HEK293 (cell line): ENCODE measurements at regions not wholly inside any gene's neighbourhood (a gene's known extent, or its start where the extent isn't known, plus 50 kb on each side); places are given as distances from the start of the nearest gene placed in this dataset.

ENCODE experiments used
- CTCF ChIA-PET: fragments of 350-600 bp; formaldehyde crosslinking; extraction: SDS; loops from one replicate; lab custom pipeline; 2021; ENCODE audit warnings: antibody characterized with exemption; lab: Yijun Ruan, JAX
- POLR2A ChIA-PET: fragments of 300-600 bp; formaldehyde crosslinking; extraction: SDS; loops from one replicate; lab custom pipeline; 2020; ENCODE audit warnings: antibody characterized with exemption, inconsistent platforms; lab: Yijun Ruan, JAX
- H3K27ac ChIP-seq: fragments of 200-500 bp; sonication (Bioruptor generic); 2 replicates; pipeline ENCODE4 v1.5.1; 2014; ENCODE audit warnings: low read depth, low read length, control low read depth, inconsistent platforms; ENCODE audit errors: extremely low read depth
- H3K36me3 ChIP-seq, 2 experiments: fragments of 200-500 bp in 1 of 2; sonication (Bioruptor generic) in 1 of 2; 1 replicate in 1 of 2; 2 replicates in 1 of 2; pipeline ENCODE4 v1.5.1; 2014 to 2017; ENCODE audit warnings: inconsistent platforms in 2 of 2, low read length in 2 of 2; ENCODE audit not compliant: control insufficient read depth in 2 of 2, insufficient read depth in 1 of 2
- H3K4me1 ChIP-seq: fragments of 200-500 bp; sonication (Bioruptor generic); 2 replicates; pipeline ENCODE4 v1.5.1; 2014; ENCODE audit warnings: mild to moderate bottlenecking, low read length, inconsistent platforms; ENCODE audit not compliant: control insufficient read depth, insufficient read depth
- H3K4me3 ChIP-seq: 2 replicates; pipeline ENCODE4 v1.5.1; 2011; ENCODE audit warnings: low read depth, mild to moderate bottlenecking, control low read depth, low read length, moderate library complexity
- H3K9me3 ChIP-seq: fragments of 200-500 bp; sonication (Bioruptor generic); 2 replicates; pipeline ENCODE4 v1.5.1; 2014; ENCODE audit warnings: low read depth, low read length, inconsistent platforms; ENCODE audit not compliant: control insufficient read depth, insufficient read depth
- BCL11B ChIP-seq: fragments of 450-650 bp; formaldehyde crosslinking; IDR thresholded peaks from 2 replicates; pipeline ENCODE4 v1.5.1; 2016; ENCODE audit warnings: low read depth, missing biosample characterization, missing genetic modification characterization
- HOXC10 ChIP-seq: sonication (generic); formaldehyde crosslinking; IDR thresholded peaks from 2 replicates; pipeline ENCODE4 v1.8.1; 2023; ENCODE audit warnings: mild to moderate bottlenecking, missing genetic modification reagents
- HOXD13 ChIP-seq: sonication (generic); formaldehyde crosslinking; IDR thresholded peaks from 2 replicates; pipeline ENCODE4 v1.8.0; 2022; ENCODE audit warnings: missing genetic modification reagents, borderline replicate concordance
- IKZF3 ChIP-seq: fragments of 450-650 bp; IDR thresholded peaks from 2 replicates; pipeline ENCODE4 v1.5.0; 2018; ENCODE audit warnings: missing biosample characterization, mild to moderate bottlenecking, missing genetic modification characterization, moderate library complexity
- MZF1 ChIP-seq: fragments of 450-650 bp; formaldehyde crosslinking; IDR thresholded peaks from 2 replicates; pipeline ENCODE4 v1.5.1; 2017; ENCODE audit warnings: missing biosample characterization, missing genetic modification characterization, borderline replicate concordance
- OVOL3 ChIP-seq: fragments of 450-650 bp; formaldehyde crosslinking; IDR thresholded peaks from 2 replicates; pipeline ENCODE4 v1.5.1; 2016; ENCODE audit warnings: missing biosample characterization, missing genetic modification characterization
- SCRT2 ChIP-seq: fragments of 450-650 bp; formaldehyde crosslinking; IDR thresholded peaks from 2 replicates; pipeline ENCODE4 v1.5.1; 2016; ENCODE audit warnings: missing biosample characterization, missing genetic modification characterization
- SP7 ChIP-seq: fragments of 450-650 bp; formaldehyde crosslinking; IDR thresholded peaks from 2 replicates; pipeline ENCODE4 v1.5.1; 2016; ENCODE audit warnings: missing biosample characterization, missing genetic modification characterization
- ZBTB7A ChIP-seq: fragments of 450-650 bp; formaldehyde crosslinking; IDR thresholded peaks from 2 replicates; pipeline ENCODE4 v1.5.1; 2016; ENCODE audit warnings: low read depth, missing biosample characterization, missing genetic modification characterization
- ZNF112 ChIP-seq: fragments of 450-650 bp; formaldehyde crosslinking; IDR thresholded peaks from 2 replicates; pipeline ENCODE4 v1.5.0; 2017; ENCODE audit warnings: missing biosample characterization, missing genetic modification characterization
- ZNF146 ChIP-seq: fragments of 450-650 bp; formaldehyde crosslinking; IDR thresholded peaks from 2 replicates; pipeline ENCODE4 v1.5.1; 2016; ENCODE audit warnings: missing biosample characterization, missing genetic modification characterization
- ZNF155 ChIP-seq: fragments of 450-650 bp; formaldehyde crosslinking; IDR thresholded peaks from 2 replicates; pipeline ENCODE4 v1.5.1; 2016; ENCODE audit warnings: missing biosample characterization, missing genetic modification characterization
- ZNF184 ChIP-seq: fragments of 450-650 bp; IDR thresholded peaks from 2 replicates; pipeline ENCODE4 v1.5.1; 2018; ENCODE audit warnings: missing biosample characterization, mild to moderate bottlenecking, missing genetic modification characterization
- ZNF266 ChIP-seq: fragments of 450-650 bp; formaldehyde crosslinking; IDR thresholded peaks from 2 replicates; pipeline ENCODE4 v1.5.1; 2016; ENCODE audit warnings: missing biosample characterization, missing genetic modification characterization, low read depth
- ZNF423 ChIP-seq: fragments of 450-650 bp; formaldehyde crosslinking; IDR thresholded peaks from 2 replicates; pipeline ENCODE4 v1.5.1; 2016; ENCODE audit warnings: missing biosample characterization, missing genetic modification characterization
- ZNF521 ChIP-seq: fragments of 450-650 bp; formaldehyde crosslinking; IDR thresholded peaks from 2 replicates; pipeline ENCODE4 v1.5.1; 2017; ENCODE audit warnings: missing biosample characterization, mild to moderate bottlenecking, missing genetic modification characterization
- ZNF558 ChIP-seq: fragments of 450-650 bp; formaldehyde crosslinking; IDR thresholded peaks from 2 replicates; pipeline ENCODE4 v1.5.1; 2016; ENCODE audit warnings: missing biosample characterization, missing genetic modification characterization
- ZNF596 ChIP-seq: fragments of 450-650 bp; IDR thresholded peaks from 2 replicates; pipeline ENCODE4 v1.5.0; 2018; ENCODE audit warnings: missing biosample characterization, mild to moderate bottlenecking, missing genetic modification characterization, moderate library complexity
- ZNF660 ChIP-seq: fragments of 450-650 bp; IDR thresholded peaks from 2 replicates; pipeline ENCODE4 v1.5.1; 2018; ENCODE audit warnings: missing biosample characterization, mild to moderate bottlenecking, missing genetic modification characterization
- ZNF785 ChIP-seq: fragments of 450-650 bp; formaldehyde crosslinking; IDR thresholded peaks from 2 replicates; pipeline ENCODE4 v1.5.1; 2016; ENCODE audit warnings: missing biosample characterization, missing genetic modification characterization
- ZNF837 ChIP-seq: fragments of 450-650 bp; formaldehyde crosslinking; IDR thresholded peaks from 2 replicates; pipeline ENCODE4 v1.5.1; 2016; ENCODE audit warnings: missing biosample characterization, missing genetic modification characterization
- ZSCAN23 ChIP-seq: fragments of 450-650 bp; formaldehyde crosslinking; IDR thresholded peaks from 2 replicates; pipeline ENCODE4 v1.5.1; 2016; ENCODE audit warnings: missing biosample characterization, missing genetic modification characterization
- TF ChIP-seq, protein P1 (sequence below): fragments of 450-650 bp; formaldehyde crosslinking; IDR thresholded peaks from 2 replicates; pipeline ENCODE4 v1.5.1; 2016; ENCODE audit warnings: missing biosample characterization, missing genetic modification characterization
- TF ChIP-seq, protein P2 (sequence below): fragments of 450-650 bp; formaldehyde crosslinking; IDR thresholded peaks from 2 replicates; pipeline ENCODE4 v1.5.1; 2016; ENCODE audit warnings: missing biosample characterization, missing genetic modification characterization, low read depth
- TF ChIP-seq, protein P3 (sequence below): fragments of 450-650 bp; IDR thresholded peaks from 2 replicates; pipeline ENCODE4 v1.5.1; 2018; ENCODE audit warnings: missing biosample characterization, missing genetic modification characterization
- TF ChIP-seq, protein P4 (sequence below): sonication (generic); formaldehyde crosslinking; IDR thresholded peaks from 2 replicates; pipeline ENCODE4 v1.8.1; 2022; ENCODE audit warnings: mild to moderate bottlenecking, moderate library complexity, missing genetic modification reagents
- TF ChIP-seq, protein P5 (sequence below): fragments of 450-650 bp; formaldehyde crosslinking; IDR thresholded peaks from 2 replicates; pipeline ENCODE4 v1.5.1; 2017; ENCODE audit warnings: missing biosample characterization, missing genetic modification characterization
- TF ChIP-seq, protein P6 (sequence below): IDR thresholded peaks from 2 replicates; pipeline ENCODE4 v1.6.1; 2011; ENCODE audit warnings: mild to moderate bottlenecking, low read depth, low read length, borderline replicate concordance

DNA sequence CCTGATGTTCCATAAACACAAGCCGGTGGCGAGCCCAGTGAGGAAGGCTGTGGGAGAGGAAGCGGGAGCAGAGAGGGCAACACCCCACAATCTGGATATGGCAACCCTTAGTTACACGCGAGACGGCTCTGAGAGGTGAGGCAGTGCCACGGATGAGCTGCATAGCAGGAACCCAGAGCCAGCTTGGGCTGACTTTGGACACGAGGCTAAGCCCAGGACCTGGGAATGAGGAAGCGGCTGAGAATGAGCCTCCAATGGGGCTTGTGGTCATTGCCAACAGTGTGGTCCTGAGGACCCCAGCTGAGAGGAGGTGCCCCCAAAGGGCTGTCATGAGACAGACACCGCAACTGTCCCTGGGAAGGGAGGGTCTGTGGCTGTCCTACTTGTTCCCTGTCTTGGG is 160.0 kb upstream of the SMIM23 start:
- H3K4me1 ChIP-seq, result no peaks in the 10 kb centered on the region
- H3K9me3 ChIP-seq, result no peaks in the 10 kb centered on the region
- ChIA-PET CTCF (no interaction called here), POLR2A (no interaction called here)
- no peak overlapping the region for H3K4me3 ChIP-seq
- no peak overlapping the region for H3K27ac ChIP-seq
- no peaks in the 10 kb centered on the region for H3K36me3 ChIP-seq
- no peak for TF ChIP-seq HOXC10
- TF ChIP-seq SCRT2, result no peak
- no peak for TF ChIP-seq ZNF837
- no peak for TF ChIP-seq ZNF155 (tag by site-specific recombination)
- no peak for TF ChIP-seq HOXD13 (CRISPR knock-in tag)
- TF ChIP-seq, protein P1, sequence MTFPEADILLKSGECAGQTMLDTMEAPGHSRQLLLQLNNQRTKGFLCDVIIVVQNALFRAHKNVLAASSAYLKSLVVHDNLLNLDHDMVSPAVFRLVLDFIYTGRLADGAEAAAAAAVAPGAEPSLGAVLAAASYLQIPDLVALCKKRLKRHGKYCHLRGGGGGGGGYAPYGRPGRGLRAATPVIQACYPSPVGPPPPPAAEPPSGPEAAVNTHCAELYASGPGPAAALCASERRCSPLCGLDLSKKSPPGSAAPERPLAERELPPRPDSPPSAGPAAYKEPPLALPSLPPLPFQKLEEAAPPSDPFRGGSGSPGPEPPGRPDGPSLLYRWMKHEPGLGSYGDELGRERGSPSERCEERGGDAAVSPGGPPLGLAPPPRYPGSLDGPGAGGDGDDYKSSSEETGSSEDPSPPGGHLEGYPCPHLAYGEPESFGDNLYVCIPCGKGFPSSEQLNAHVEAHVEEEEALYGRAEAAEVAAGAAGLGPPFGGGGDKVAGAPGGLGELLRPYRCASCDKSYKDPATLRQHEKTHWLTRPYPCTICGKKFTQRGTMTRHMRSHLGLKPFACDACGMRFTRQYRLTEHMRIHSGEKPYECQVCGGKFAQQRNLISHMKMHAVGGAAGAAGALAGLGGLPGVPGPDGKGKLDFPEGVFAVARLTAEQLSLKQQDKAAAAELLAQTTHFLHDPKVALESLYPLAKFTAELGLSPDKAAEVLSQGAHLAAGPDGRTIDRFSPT, result no peak
- TF ChIP-seq ZNF112 (tag by site-specific recombination), result no peak
- TF ChIP-seq ZNF596 (tag by site-specific recombination), result no peak

DNA sequence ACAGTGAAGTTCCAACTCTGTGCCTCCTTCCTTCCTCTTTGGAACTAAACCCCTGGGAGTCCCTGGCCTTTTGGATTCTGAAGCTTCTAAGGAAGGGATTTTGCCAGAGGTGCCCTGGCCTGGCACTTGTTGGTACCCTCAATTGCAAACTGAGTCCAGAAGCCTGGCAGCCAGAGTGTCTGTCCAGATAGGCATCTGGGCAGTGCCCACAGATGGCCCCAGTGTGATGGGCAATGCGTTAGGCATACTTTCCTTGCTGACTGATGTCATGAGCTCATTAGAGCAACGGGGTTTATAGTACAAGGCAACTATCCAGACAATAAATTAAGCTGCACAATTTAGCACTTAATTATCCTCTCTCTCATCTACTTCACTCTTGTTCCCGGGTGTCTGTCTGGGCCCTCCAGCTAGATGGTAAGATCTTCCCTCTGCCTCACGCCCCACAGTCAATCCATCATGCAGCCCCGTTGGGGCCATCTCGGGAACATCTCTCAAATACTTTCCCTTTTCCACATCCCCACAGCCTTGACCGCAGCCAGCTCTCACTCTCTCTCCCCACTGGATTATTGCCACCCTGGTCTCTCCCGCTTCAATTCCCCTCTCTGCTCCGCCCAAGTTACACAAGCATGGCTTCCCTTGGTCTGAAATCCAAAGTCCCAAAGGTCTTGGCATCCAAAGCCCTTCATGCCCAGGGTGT is 157.5 kb upstream of the SMIM23 start:
- ChIA-PET POLR2A (interaction anchor here (0.6 kb wide), 1 partner anchor 384 kb away, joined by 3 read pairs; no protein-coding TSS in a partner anchor), CTCF (interaction anchor here (0.6 kb wide), 1 partner anchor 21 kb away, joined by 3 read pairs; no protein-coding TSS in a partner anchor)
- no peaks in the 10 kb centered on the region for H3K36me3 ChIP-seq
- H3K4me3 ChIP-seq, result no peak overlapping the region
- no peak overlapping the region for H3K27ac ChIP-seq
- H3K9me3 ChIP-seq, result no peaks in the 10 kb centered on the region
- TF ChIP-seq ZNF660 (tag by site-specific recombination) (no peak), MZF1 (no peak), ZNF184 (tag by site-specific recombination) (no peak), OVOL3 (tag by site-specific recombination) (no peak), ZNF266 (no peak), ZNF785 (no peak), ZSCAN23 (tag by site-specific recombination) (no peak), ZNF558 (tag by site-specific recombination) (no peak), ZNF521 (no peak), BCL11B (tag by site-specific recombination) (no peak), IKZF3 (tag by site-specific recombination) (no peak), ZBTB7A (no peak), ZNF146 (no peak), ZNF423 (tag by site-specific recombination) (no peak), SP7 (tag by site-specific recombination) (no peak)
- TF ChIP-seq, protein P2, sequence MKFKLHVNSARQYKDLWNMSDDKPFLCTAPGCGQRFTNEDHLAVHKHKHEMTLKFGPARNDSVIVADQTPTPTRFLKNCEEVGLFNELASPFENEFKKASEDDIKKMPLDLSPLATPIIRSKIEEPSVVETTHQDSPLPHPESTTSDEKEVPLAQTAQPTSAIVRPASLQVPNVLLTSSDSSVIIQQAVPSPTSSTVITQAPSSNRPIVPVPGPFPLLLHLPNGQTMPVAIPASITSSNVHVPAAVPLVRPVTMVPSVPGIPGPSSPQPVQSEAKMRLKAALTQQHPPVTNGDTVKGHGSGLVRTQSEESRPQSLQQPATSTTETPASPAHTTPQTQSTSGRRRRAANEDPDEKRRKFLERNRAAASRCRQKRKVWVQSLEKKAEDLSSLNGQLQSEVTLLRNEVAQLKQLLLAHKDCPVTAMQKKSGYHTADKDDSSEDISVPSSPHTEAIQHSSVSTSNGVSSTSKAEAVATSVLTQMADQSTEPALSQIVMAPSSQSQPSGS, result no peak
- TF ChIP-seq, protein P3, sequence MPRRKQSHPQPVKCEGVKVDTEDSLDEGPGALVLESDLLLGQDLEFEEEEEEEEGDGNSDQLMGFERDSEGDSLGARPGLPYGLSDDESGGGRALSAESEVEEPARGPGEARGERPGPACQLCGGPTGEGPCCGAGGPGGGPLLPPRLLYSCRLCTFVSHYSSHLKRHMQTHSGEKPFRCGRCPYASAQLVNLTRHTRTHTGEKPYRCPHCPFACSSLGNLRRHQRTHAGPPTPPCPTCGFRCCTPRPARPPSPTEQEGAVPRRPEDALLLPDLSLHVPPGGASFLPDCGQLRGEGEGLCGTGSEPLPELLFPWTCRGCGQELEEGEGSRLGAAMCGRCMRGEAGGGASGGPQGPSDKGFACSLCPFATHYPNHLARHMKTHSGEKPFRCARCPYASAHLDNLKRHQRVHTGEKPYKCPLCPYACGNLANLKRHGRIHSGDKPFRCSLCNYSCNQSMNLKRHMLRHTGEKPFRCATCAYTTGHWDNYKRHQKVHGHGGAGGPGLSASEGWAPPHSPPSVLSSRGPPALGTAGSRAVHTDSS (tag by site-specific recombination), result no peak
- TF ChIP-seq, protein P4, sequence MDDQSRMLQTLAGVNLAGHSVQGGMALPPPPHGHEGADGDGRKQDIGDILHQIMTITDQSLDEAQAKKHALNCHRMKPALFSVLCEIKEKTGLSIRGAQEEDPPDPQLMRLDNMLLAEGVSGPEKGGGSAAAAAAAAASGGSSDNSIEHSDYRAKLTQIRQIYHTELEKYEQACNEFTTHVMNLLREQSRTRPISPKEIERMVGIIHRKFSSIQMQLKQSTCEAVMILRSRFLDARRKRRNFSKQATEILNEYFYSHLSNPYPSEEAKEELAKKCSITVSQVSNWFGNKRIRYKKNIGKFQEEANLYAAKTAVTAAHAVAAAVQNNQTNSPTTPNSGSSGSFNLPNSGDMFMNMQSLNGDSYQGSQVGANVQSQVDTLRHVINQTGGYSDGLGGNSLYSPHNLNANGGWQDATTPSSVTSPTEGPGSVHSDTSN (CRISPR knock-in tag), result no peak
- TF ChIP-seq, protein P5, sequence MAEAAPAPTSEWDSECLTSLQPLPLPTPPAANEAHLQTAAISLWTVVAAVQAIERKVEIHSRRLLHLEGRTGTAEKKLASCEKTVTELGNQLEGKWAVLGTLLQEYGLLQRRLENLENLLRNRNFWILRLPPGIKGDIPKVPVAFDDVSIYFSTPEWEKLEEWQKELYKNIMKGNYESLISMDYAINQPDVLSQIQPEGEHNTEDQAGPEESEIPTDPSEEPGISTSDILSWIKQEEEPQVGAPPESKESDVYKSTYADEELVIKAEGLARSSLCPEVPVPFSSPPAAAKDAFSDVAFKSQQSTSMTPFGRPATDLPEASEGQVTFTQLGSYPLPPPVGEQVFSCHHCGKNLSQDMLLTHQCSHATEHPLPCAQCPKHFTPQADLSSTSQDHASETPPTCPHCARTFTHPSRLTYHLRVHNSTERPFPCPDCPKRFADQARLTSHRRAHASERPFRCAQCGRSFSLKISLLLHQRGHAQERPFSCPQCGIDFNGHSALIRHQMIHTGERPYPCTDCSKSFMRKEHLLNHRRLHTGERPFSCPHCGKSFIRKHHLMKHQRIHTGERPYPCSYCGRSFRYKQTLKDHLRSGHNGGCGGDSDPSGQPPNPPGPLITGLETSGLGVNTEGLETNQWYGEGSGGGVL, result no peak
- TF ChIP-seq, protein P6, sequence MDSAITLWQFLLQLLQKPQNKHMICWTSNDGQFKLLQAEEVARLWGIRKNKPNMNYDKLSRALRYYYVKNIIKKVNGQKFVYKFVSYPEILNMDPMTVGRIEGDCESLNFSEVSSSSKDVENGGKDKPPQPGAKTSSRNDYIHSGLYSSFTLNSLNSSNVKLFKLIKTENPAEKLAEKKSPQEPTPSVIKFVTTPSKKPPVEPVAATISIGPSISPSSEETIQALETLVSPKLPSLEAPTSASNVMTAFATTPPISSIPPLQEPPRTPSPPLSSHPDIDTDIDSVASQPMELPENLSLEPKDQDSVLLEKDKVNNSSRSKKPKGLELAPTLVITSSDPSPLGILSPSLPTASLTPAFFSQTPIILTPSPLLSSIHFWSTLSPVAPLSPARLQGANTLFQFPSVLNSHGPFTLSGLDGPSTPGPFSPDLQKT, result no peak
- H3K4me1 ChIP-seq, result no peaks in the 10 kb centered on the region
